ENCODE measurements at regions not wholly inside any gene's neighbourhood (a gene's known extent, or its start where the extent isn't known, plus 50 kb on each side); places are given as distances from the start of the nearest gene placed in this dataset.

DNA sequence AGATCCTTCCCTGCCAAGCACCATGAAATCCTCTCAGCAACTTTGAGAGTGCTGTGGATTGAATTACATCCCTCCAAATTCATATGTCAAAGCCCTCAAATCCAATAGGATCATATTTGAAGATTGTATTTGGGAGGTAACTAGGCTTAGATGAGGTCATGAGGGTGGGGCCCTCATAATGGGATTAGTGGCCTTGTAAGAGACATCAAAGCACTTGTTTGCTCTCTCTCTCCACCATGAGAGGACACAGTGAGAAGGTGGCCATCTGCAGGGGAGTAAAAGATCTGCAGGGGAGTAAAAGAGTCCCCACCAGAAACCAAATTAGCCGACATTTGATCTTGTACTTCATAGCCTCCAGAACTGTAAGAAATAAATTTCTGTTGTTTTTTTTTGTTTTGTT is 298.2 kb downstream of the SAMD5 start:
- TF ChIP-seq, protein P1, sequence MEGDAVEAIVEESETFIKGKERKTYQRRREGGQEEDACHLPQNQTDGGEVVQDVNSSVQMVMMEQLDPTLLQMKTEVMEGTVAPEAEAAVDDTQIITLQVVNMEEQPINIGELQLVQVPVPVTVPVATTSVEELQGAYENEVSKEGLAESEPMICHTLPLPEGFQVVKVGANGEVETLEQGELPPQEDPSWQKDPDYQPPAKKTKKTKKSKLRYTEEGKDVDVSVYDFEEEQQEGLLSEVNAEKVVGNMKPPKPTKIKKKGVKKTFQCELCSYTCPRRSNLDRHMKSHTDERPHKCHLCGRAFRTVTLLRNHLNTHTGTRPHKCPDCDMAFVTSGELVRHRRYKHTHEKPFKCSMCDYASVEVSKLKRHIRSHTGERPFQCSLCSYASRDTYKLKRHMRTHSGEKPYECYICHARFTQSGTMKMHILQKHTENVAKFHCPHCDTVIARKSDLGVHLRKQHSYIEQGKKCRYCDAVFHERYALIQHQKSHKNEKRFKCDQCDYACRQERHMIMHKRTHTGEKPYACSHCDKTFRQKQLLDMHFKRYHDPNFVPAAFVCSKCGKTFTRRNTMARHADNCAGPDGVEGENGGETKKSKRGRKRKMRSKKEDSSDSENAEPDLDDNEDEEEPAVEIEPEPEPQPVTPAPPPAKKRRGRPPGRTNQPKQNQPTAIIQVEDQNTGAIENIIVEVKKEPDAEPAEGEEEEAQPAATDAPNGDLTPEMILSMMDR (IDR thresholded peaks at IDR 0.05; ENCODE audit: low read depth, low read length, missing control alignments), result no peak
- H3K36me3 ChIP-seq (replicated peaks), result no peaks in the 10 kb centered on the region
- no peaks in the 10 kb centered on the region for H3K27me3 ChIP-seq (replicated peaks)
- in situ Hi-C loops (cut with HindIII; ENCODE audit: low pct_ligation_motif_present, low sequenced_read_pairs), result no loop called here
- H3K4me3 ChIP-seq (ENCODE audit: low read depth, low read length), result no peak overlapping the region
- no peak for DNase-seq
- no peak overlapping the region for H3K27ac ChIP-seq

DNA sequence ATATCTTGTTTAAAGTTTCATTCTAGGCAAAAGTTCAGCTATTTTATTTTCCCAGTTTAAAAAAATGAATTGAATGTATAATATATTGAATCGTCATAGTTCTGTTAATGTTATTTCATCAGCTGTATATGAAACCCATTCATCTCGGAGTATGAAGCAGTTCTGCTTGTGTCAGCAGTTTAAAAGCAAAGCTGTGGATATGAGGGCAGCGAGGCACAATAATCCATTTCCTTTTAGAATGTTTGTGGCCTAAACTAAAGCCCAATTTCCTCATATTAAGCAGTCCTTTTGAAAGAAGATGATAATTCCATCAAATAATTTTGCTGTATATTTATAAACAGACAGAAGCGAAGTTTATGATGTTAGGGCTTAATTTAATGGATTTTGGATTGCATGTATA is 300.1 kb downstream of the SAMD5 start:
- no peak for DNase-seq
- Histone ChIP-seq H3K27ac (no peak overlapping the region), H3K4me3 (ENCODE audit: low read depth, low read length) (no peak overlapping the region), H3K27me3 (replicated peaks) (no peaks in the 10 kb centered on the region), H3K36me3 (replicated peaks) (no peaks in the 10 kb centered on the region)
- in situ Hi-C loops (cut with HindIII; ENCODE audit: low pct_ligation_motif_present, low sequenced_read_pairs), result no loop called here
- TF ChIP-seq, protein P1 (IDR thresholded peaks at IDR 0.05; ENCODE audit: low read depth, low read length, missing control alignments), result no peak

DNA sequence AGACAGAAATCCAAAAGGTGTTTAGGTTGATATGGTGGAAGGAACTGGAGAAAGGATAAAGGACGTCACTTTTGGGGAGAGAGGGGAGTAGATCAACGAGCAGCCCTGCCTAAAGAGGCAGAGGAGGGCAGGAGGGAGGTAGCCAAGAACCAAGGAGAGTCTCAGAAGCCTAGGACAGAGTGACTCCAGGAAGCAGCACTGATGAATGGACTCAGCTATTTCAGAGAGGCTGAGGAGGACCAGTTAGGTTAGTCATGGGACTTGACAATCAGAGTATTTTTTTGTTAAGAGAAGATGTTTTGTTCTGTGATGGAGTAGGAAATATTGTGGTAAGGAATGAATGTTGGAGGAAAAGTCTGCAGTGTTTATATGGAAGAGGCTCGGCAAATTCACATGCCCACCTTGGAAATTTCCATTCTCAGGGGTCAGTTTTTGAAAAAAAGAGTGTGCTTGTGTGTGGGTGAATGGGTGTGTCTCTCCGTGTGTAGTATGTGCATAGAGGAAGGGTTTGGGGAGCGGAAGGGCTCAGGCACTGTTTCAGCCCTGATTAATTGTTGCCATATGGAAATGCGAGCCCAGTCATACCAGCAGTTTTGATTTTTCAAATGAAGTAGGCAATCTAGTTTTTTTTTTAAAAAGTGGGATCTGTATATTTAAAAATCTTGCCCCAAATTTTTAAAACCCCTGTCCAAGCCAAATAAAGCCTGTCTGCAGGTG is 303.6 kb downstream of the SAMD5 start:
- Histone ChIP-seq H3K36me3 (replicated peaks) (no peaks in the 10 kb centered on the region), H3K27me3 (replicated peaks) (no peaks in the 10 kb centered on the region), H3K4me3 (ENCODE audit: low read depth, low read length) (no peak overlapping the region), H3K27ac (no peak overlapping the region)
- TF ChIP-seq, protein P1 (IDR thresholded peaks at IDR 0.05; ENCODE audit: low read depth, low read length, missing control alignments), result no peak
- no peak for DNase-seq
- in situ Hi-C loops (cut with HindIII; ENCODE audit: low pct_ligation_motif_present, low sequenced_read_pairs), result no loop called here

DNA sequence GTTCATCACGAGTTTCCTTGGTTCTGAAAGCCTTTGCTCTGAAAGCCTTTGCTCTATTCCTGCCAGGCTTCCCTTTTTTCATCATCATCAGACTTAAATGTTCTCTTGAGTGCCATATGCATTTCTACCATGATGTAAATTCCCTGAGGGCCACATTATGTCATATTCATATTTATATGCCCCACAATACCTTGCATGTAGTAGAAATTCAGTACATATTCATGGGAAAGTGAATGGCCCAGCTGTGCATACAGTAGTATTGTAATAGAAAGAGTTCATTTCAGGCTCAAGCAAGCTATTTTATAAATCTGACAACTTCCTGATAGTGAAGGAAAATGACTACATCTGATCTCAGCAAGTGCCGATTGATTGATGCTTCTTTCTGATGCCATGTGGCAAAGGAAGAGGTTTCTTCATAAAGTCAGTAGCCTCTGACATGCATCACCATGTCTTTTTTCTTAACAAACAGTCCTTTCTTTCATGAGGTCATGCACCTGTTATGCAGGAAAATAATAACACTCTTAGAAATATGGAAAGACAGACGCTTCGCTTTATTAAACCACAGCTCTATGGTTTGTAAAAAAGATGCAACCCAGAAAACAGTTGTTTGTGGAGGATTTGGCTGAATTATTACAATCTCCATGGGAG is 308.7 kb downstream of the SAMD5 start:
- H3K36me3 ChIP-seq (replicated peaks), result no peaks in the 10 kb centered on the region
- DNase-seq, result no peak
- H3K27me3 ChIP-seq (replicated peaks), result no peaks in the 10 kb centered on the region
- H3K4me3 ChIP-seq (ENCODE audit: low read depth, low read length), result no peak overlapping the region
- no peak overlapping the region for H3K27ac ChIP-seq
- in situ Hi-C loops (cut with HindIII; ENCODE audit: low pct_ligation_motif_present, low sequenced_read_pairs), result no loop called here
- TF ChIP-seq, protein P1 (IDR thresholded peaks at IDR 0.05; ENCODE audit: low read depth, low read length, missing control alignments), result no peak

DNA sequence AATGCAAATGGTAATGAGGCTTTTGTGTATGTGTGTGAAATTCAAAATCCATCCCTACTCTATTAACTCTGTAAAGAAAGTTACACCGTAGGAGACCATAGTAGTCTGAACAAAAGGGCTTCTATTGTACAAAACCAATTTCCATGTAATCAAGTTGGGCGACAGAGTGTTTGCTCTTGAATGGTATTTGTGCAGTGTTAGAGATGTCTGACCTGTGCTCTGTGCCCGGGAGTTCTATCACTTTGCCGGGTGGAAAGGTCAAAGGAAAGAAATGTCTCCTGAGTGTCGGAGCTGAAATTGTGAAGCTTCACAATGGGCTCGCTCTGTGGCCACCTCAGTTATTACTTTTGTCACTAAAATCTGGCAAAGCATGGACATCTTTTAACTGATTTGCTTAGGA is 312.0 kb downstream of the SAMD5 start:
- no peaks in the 10 kb centered on the region for H3K27me3 ChIP-seq (replicated peaks)
- no peak overlapping the region for H3K4me3 ChIP-seq (ENCODE audit: low read depth, low read length)
- in situ Hi-C loops (cut with HindIII; ENCODE audit: low pct_ligation_motif_present, low sequenced_read_pairs), result no loop called here
- H3K27ac ChIP-seq, result no peak overlapping the region
- no peak for DNase-seq
- TF ChIP-seq, protein P1 (IDR thresholded peaks at IDR 0.05; ENCODE audit: low read depth, low read length, missing control alignments), result no peak
- H3K36me3 ChIP-seq (replicated peaks), result no peaks in the 10 kb centered on the region

All from brain microvascular endothelial cell (primary cell).